ENCODE measurements at regions not wholly inside any gene's neighbourhood (a gene's known extent, or its start where the extent isn't known, plus 50 kb on each side); places are given as distances from the start of the nearest gene placed in this dataset.

GRCh38 chr5:61277190-61277589 is 54.9 kb upstream of the ZSWIM6 start:
- TF ChIP-seq EZH2 (IDR thresholded peaks at IDR 0.05; ENCODE audit: low read depth), result no peak
- TF ChIP-seq, protein P1, sequence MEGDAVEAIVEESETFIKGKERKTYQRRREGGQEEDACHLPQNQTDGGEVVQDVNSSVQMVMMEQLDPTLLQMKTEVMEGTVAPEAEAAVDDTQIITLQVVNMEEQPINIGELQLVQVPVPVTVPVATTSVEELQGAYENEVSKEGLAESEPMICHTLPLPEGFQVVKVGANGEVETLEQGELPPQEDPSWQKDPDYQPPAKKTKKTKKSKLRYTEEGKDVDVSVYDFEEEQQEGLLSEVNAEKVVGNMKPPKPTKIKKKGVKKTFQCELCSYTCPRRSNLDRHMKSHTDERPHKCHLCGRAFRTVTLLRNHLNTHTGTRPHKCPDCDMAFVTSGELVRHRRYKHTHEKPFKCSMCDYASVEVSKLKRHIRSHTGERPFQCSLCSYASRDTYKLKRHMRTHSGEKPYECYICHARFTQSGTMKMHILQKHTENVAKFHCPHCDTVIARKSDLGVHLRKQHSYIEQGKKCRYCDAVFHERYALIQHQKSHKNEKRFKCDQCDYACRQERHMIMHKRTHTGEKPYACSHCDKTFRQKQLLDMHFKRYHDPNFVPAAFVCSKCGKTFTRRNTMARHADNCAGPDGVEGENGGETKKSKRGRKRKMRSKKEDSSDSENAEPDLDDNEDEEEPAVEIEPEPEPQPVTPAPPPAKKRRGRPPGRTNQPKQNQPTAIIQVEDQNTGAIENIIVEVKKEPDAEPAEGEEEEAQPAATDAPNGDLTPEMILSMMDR (conservative IDR thresholded peaks at IDR 0.05), result no peak
